ENCODE measurements at regions not wholly inside any gene's neighbourhood (a gene's known extent, or its start where the extent isn't known, plus 50 kb on each side); places are given as distances from the start of the nearest gene placed in this dataset.
"Not testable (repeated sequence)": the region's sequence is repeated elsewhere in the genome, so short reads cannot be mapped to it uniquely, and the experiment has no call there.

DNA sequence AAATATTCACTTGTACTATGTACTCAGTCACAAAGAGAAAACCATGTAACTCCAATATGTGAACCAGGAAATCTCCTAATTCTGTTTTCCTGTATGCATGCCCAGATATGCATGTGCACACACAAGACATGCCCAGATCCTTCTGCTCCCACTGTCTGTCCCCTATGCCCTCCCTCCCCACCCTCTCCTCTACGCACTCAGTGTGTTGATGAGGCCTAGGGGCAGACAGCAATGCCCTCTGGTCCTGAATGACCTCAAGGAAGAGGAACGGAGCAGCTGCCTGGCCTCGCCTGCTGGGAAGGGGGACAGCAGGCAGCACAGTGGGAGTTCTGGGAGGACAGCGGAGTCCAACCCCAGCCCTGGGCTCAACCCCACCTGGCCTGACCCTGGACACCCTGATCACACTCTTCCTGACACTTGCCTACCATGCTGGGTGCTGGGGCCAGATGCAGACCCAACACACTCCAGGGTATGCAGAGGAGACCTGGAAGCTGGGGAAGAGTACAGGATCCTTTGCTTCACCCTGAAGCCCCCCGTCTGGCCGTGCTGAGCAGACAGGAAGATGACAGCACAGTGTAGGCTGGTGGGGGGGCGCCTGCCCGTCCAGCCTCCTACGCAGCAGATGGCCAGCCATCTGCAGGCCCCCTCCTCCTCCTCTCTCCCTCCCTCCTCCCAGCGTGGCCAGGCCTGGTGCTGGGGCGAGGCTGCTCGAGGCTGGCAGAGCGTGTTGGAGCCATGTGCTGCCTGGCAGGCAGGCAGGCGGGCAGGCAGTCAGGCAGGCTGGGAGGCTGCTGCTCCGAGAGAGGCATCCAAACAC is 106.6 kb upstream of the NCOR2 start:
- DNase-seq: no peak

DNA sequence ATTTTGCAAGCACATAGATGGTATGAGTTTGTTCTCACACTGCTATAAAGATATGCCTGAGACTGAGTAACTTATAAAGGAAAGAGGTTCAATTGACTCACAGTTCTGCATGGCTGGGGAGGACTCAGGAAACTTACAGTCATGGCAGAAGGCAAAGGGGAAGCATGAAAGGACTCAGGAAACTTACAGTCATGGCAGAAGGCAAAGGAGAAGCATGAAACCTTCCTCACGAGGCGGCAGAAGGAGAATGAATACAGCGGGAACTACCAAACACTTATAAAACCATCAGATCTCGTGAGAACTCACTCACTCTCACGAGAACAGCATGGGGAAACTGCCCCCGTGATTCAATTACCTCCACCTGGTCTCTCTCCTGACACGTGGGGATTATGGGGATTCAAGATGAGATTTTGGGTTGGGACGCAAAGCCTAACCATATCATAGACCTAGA is 101.9 kb upstream of the NCOR2 start:
- DNase-seq: not testable (repeated sequence)

DNA sequence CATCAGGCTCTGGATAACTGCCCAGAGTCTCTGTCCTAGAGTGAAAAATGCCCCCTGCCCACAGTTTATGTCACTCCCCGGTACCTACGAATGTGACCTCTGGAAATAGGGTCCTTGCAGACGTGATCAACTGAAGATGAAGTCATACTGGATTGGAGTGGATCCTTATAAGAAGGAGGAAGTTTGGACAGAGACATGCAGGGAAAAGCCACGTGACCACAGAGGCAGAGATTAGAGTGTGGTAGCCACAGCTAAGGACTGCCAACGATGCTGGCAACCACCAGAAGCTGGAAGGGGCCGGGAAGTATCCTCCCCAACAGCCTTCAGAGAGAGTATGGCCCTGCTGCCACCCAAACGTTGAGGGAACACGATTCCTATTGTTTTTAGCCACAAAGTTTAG is 101.2 kb upstream of the NCOR2 start:
- no peak for DNase-seq

DNA sequence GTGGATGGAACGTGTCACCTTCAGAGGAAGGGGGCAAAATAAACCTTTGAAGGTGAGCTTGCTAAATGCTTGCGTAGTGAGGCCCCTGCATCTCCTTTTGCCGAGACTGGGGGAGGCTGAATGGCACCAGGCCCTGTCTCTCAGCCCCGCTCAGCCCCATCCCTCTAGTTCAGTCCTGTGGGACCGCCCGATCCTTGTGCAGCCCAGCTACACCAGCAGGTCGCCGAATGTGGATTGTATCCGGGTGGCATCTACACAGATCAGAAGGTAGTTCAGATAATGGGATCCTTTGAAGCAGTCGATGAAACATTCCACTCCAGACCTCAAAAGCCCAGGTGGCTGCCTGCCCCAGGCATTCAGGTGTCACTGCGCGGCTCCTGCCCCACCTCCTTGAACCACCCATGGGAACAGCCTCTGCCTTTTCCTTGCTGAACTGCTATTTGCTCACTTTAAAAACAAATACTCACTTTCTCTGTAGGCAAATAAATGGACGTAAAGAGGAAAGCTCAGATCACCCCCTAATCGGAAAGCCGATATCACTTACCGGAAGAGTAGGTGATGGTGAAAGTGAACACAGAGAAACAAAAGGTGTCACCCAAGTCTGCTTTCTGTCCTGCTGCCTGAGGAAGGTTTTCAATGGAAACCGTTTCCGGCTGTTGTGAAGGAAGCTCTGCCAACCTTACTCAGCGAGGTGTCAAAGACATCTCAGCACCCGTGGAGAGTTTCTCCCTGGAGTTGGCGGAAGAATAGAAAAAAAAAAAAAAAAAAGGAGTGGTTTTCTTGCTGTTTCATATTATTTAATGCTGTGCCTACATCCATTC is 100.3 kb upstream of the NCOR2 start:
- no peak for DNase-seq

DNA sequence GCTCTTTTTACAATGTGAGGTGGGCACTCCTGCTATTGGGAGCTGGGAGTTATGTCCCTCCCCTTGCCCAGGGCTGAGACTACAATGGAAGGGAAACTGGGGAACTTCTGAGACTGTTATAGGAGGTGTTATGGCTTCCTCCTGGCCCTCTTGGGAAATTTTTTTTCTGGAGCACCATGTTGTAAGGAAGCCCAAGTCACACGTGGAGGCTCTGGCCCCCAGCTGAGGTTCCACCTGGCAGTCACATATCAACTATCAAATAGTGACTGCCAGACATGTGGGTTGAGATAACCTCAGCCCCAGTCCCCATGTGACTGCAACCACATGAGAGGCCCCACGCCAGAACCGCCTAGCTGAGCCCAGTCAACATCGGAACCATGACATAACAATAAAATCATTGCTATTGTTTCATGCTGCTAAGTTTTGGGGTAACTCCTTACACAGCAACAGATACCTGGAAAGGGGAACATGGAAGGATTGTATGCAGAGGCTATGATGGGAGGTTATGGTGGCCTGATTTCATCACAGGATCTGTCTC is 99.4 kb upstream of the NCOR2 start:
- DNase-seq: no peak

DNA sequence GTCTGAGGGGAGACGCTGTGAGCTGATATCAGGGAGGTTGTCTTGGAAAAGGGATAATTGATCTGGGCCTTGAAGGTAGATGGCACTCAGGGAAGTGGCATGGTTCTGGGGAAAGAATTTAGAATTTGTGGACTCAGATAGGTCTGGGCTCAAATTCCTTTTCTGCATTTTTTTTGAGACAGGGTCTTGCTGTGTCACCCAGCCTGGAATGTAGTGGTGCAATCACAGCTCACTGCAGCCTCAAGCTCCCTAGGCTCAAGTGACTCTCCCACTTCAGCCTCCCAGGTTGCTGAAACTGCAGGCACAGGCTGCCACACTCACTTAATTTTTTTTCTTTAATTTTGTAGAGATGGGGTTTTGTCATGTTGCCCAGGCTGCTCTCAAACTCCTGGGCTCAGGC is 98.1 kb upstream of the NCOR2 start:
- DNase-seq: no peak

DNA sequence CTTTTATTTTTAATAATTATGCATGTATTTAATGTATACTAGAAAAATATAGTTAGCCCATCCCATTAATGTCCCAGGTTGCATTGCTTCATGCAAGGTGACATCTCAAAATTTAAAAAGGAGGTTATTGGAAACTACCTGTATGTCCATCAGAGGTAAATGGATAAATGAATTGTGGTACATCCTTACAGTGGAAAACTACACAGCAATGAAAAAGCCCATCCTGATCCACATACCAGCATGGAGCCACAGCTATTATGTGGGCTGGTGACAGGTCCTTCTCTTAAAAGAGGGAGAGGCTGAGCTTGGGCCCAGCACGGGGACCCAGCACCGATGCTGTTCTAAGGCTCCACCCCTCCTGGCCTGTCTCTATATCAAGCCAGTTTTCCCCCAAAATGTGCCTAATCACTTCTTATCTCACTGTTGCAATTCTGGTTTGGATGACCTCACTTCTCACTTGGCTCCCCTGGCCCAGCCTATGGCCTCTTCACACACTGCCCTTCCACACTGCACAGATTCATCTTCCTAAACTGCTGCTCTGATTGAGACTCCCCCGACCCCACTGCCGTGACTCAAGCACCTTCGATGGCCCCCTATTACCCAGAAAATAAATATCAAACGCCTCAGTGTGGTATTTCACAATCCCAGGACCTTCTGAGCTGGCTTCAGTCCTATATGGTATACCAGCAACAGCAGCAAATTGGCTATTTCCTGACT is 97.1 kb upstream of the NCOR2 start:
- no peak for DNase-seq

DNA sequence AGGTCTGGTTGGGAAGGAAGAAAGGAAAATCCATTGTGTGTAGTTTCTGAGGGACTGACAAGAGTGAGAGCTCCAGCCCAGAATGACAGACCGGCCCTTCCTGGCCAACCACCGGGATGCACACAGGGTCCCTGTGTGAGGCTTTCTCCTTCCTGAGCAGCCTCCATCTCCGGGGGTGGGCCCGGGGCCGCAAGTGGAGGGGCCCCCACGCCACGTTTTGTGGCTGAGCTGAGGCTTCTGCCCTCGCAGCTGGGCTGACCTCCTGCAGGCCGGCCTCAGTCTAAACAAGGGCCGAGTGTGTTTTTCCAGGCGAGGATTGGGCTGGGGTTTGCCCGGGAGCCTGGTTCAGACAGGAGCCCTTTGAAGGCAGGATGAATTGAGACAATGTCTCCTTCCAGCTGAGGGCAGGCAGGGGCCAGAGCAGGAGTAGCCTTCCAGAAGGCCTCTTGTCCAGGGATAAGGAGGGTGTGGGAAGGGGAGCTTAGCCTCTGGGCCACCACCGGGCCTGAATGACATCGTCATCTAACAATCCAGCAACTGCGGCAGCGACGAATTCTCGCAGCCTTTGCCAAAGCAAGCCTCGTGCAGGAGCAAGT is 96.5 kb upstream of the NCOR2 start:
- no peak for DNase-seq

DNA sequence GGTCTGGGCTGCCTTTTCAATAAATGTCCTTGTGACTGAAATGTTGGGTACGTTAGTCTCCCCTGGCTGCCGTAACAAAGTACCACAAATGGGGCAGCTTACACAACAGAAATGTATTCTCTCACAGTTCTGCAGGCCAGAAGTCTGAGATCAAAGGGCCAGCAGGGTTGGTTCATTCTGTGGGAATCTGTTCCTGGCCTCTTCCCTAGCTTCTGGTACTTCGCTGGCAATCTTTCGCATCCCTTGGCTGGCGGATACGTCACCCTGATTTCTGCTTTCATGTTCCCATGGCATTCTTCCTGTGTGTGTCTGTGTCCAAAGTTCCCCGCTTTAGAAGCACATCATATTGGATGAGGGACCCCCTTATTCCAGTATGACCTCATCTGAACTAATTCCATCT is 95.8 kb upstream of the NCOR2 start:
- no peak for DNase-seq

DNA sequence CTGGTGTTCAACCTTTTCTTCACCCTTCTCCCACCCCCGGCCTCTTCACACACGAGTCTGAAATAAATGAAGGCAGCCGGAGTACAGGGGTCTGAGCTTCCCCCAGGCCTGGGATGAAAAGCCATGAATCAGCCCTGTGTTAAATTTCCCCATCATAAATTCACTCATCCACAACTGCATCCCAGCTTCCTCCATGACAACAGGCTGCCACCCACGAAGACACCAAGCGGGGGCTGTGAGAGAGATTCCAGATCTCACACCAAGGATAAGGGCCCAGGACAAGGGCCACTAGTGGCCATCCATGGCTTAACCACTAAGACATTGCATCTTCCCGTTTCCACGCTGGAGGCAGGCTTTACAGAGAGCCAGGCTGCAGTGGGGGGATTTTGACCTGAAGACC is 93.9 kb upstream of the NCOR2 start:
- DNase-seq: no peak

DNA sequence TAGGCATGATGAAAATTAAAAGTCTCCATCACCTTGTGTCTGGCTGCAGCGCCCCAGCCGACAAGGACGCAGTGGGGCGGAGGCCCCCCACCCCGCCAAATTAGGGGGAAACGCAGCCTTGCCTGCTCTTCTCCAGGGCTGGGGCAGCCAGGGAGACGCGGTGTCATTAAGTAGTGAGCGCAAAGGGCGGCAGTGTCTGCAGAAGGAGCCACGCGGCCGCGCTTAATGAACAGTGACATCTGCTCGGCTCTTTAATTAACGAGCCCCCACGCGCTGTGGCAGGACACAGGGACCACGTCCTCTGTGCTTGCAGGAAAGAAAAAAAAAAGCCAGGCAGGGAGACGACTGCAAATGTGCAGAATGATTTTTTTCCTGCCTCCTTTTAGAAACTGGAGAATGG is 93.4 kb upstream of the NCOR2 start:
- no peak for DNase-seq

DNA sequence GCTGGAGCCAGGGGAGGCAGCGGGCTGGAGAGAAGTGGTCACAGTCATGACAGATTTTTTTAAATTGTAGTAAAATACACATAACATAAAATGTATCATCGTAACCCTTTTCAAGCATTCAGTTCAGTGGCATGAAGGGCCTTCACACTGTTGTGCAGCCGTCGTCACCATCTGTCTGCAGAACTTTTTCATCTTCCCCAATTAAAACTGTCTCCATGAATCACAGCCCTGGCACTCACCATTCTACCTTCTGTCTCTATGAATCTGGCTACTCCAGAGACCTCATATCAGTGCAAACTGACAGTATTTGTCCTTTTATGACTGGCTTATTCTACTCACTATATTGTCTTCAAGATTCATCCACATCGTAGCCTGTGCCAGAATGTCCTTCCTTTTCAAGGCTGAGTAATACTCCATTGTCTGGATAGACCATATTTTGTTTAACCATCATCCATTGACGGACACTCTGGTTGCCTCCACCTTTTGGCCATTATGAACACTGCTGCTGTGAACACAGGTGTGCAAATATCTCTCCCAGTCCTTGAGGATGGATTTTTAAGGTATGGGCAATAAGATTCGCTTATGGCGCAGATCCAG is 91.5 kb upstream of the NCOR2 start:
- DNase-seq: no peak

DNA sequence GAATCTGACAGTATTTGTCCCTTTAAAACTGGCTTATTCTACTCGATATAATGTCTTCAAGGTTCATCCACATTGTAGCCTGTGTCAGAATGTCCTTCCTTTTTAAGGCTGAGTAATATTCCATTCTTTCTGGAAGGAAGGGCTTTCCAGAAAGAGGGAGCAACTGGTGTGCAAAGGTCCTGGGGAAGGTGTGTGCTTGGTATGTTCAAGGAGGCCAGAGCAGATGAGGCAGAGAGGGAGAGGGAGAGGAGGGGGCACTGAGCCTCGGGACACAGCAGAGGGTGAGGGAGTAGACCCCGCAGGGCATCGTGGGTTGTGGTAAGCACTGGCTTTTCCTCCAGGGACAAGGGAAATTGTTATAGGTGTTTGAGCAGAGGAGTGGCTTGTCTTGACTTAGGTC is 90.9 kb upstream of the NCOR2 start:
- no peak for DNase-seq

DNA sequence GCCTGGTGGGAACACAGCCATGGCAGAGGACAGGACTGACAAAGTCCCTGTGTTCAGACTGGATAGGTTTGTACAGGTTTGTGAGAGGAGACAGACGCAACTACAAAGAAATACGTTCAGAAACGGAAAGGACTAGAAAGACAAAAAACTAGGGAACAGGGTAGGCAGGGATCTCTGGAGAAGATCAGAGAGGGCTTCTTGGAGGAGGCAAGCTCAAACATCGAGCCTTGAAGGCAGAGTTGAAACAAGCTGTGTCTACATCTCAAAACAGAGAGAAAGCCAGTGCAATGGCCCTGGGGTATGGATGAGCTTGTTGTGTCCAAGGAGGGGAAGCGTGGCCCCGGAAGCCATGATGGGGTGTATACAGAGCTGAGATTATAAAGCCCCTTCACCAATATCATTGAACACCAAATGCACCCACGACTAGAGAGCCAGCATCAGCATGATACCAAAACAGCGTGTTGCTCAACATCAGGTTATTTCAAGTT is 89.6 kb upstream of the NCOR2 start:
- DNase-seq: no peak

DNA sequence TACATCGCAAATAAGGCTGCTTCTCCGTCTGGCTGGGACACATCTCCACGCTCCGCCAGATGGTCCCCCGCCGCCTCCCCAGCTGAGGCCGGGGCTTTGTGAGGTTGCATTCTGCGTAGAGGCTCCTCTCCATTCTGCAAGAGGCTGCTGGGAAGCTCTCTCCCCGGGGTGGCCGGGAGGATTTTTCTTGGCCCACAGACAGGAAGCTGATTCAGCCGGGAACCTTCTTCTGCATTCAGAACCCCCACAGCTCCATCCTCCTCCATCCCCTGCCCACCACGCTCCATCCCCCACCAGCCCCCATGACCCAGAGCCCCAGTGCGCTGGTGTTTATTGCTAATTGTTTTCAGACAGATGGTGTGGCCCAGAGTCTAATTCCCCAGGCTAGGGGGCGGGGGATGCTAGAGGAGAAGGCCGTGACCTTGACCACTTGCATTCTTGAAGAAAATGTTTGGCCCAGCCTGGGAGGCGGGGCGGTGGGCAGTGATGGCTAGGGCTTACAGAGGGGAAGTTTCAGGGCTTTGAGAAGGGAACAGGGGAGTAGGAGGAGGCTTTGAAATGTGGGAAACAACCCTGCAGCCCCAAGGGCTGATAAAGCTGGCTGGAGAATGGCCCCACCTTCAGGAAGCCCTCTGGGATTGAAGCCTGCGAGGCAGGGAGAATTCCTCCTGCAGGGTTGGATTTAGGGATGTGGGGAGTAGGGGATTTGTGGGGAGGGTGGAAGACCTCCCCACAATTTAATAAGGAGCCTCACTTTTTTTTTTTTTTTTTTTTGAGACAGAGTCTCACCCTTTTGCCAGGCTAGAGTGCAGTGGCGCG is 88.5 kb upstream of the NCOR2 start:
- DNase-seq: no peak

DNA sequence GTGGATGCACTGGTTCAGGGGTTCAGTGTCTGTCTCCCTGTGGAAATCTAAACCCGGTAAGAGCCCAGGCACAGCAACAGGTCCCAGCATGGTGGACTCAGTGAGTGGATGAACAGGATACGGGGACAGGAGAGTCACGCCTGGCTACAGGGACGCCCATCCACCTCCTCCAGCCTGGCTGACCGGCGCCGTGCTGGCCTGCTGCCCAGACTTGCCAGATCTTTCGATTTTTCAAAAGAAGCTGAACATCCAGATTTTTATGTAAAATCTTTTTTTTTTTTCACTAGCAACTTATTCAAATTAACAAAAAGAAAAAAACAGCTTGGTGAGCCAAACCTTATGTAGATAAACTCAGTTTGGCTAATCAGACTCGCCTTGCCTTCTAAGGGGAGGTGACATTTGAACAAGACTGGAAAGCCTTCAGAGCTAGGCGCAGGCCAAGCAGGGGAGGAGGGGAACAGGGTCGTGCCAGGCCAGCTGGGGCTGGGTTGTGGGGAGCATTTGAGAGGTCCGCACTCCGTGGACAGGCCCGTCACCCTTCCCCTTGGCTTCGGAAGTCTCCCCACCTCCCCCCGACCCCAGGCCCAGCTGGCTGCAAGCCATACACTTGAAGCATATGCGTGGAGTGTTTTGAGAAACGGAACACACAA is 87.8 kb upstream of the NCOR2 start:
- no peak for DNase-seq

DNA sequence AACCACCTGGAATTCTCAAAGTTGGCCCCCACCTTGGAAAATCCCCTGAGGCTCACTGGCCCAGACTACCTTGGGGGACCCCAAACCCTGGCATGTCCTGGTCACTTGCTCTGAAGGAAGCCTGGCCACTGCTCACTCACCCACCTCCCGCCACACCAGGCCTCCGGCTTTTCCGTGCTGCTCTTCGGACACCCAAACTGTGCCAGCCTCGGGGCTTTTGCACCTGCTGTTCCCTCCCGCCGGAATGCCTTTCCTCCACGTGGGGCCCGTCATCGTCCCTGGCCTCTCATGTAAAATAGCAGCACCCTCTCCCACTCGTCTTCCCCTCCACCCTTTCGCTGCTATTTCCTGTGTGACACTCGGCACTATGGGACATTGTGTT is 87.2 kb upstream of the NCOR2 start:
- DNase-seq: no peak

DNA sequence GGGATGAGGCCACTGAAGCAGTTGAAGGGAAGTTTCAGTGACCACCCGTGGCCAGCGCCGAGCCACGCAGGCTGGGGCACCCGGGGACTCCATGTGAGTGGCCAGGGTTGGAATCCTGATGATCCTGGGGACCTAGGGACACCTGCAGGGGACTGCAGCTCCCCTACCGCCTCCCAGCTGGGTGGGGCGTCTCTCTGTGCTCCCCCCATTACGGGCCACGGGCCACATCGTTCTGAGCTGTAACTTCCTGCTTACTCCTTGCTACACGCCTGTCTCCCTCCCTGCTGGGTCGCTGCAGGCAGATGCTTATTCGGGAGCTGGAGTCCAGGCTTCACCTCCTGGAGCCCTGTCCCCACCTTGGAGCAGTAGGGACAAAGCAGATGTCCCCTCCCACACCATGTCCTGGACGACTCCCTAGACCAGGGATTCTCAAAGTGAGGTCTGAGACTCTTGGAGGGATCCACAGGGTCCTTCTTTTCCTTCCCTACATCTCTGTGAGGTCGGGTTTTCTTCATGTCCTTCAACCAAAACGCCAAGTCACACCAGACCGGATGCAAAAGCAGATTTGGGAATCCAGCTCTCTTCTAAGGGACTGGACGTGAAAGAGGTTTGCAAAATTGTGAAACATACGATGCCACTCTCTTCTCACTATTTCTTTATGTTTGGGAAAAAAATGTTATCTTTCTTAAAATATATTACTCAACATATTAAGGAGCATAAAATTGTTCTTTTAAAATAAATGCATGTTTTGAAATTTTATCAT is 85.9 kb upstream of the NCOR2 start:
- DNase-seq: no peak

DNA sequence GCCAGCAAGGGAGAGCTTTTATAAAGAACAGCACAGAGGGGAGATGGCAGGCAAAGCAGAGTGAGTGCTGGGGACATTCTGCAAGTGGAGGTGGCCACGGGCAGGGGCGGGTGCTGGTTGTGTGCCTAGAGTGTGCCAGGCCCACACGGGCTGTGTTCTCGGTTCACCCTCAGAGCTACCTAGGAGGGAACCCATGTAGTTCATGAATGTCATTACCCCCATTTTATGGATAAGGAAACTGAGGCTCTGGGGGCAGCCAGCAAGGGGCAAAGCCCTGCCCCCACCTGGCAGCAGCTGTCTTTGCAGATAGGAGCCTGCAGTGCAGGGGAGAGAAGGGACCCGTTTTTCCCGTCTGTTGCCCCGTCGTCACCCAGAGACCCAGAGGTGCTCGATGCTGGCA is 85.2 kb upstream of the NCOR2 start:
- DNase-seq: no peak
